ENCODE measurements at regions not wholly inside any gene's neighbourhood (a gene's known extent, or its start where the extent isn't known, plus 50 kb on each side); places are given as distances from the start of the nearest gene placed in this dataset.
A peak's percentile ranks its signal among the peaks of the same experiment; 100 is the strongest.

- Mint-ChIP-seq H3K27me3 (ENCODE audit: unreplicated experiment) (no peaks in the 10 kb centered on the region), H3K9me3 (ENCODE audit: low read depth, unreplicated experiment) (no peaks in the 10 kb centered on the region)
Measured at GRCh38 chr10:53406532-53406931, 633.9 kb upstream of the MBL2 start.

DNA sequence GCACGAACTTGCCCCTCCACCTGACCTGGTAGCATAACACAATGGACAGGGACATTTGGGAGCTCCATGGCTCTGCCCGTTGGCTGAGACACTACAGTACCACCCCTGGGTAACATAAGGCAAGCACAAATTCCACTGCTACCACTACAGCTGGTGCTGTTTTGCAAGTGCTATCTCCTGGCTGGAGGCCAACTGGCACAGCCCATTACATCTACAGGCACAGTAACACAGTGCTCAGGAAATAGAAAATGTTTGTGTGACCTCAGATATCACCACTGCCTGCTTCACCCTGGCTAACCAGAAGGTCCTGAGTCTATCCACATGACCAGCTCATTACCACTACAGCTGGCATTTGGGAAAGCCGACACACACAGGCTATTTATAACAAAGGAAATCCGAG lies 631.1 kb upstream of the MBL2 start:
- Mint-ChIP-seq H3K36me3 (ENCODE audit: insufficient read depth, unreplicated experiment) (no peaks in the 10 kb centered on the region), H3K9me3 (ENCODE audit: low read depth, unreplicated experiment) (peaks cover 7% of the 10 kb centered on the region), H3K4me3 (ENCODE audit: low read depth, unreplicated experiment) (no peak overlapping the region), H3K4me1 (ENCODE audit: low read depth, unreplicated experiment) (no peaks in the 10 kb centered on the region), H3K27me3 (ENCODE audit: unreplicated experiment) (no peaks in the 10 kb centered on the region), H3K27ac (ENCODE audit: unreplicated experiment) (no peak overlapping the region)
- no TSS peak for BruUV-seq (replicated peaks)
- TF ChIP-seq, protein P1, sequence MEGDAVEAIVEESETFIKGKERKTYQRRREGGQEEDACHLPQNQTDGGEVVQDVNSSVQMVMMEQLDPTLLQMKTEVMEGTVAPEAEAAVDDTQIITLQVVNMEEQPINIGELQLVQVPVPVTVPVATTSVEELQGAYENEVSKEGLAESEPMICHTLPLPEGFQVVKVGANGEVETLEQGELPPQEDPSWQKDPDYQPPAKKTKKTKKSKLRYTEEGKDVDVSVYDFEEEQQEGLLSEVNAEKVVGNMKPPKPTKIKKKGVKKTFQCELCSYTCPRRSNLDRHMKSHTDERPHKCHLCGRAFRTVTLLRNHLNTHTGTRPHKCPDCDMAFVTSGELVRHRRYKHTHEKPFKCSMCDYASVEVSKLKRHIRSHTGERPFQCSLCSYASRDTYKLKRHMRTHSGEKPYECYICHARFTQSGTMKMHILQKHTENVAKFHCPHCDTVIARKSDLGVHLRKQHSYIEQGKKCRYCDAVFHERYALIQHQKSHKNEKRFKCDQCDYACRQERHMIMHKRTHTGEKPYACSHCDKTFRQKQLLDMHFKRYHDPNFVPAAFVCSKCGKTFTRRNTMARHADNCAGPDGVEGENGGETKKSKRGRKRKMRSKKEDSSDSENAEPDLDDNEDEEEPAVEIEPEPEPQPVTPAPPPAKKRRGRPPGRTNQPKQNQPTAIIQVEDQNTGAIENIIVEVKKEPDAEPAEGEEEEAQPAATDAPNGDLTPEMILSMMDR (IDR thresholded peaks at IDR 0.05; ENCODE audit: unreplicated experiment) = no peak
- CTCF ChIA-PET = no interaction called here
- peak; percentile 37 for DNase-seq
- intact Hi-C loops (cut with micrococcal nuclease; ENCODE audit: unreplicated experiment) = no loop called here

More at GRCh38 chr10:53406532-53406931, 633.9 kb upstream of the MBL2 start:
- Mint-ChIP-seq H3K36me3 (ENCODE audit: insufficient read depth, unreplicated experiment) (no peaks in the 10 kb centered on the region), H3K4me3 (ENCODE audit: low read depth, unreplicated experiment) (no peak overlapping the region), H3K4me1 (ENCODE audit: low read depth, unreplicated experiment) (no peaks in the 10 kb centered on the region), H3K27ac (ENCODE audit: unreplicated experiment) (no peak overlapping the region)
- TF ChIP-seq, protein P1 (IDR thresholded peaks at IDR 0.05; ENCODE audit: unreplicated experiment) = no peak
- DNase-seq = no peak
- CTCF ChIA-PET = no interaction called here
- intact Hi-C loops (cut with micrococcal nuclease; ENCODE audit: unreplicated experiment) = no loop called here
- BruUV-seq (replicated peaks) = no TSS peak

GRCh38 chr10:53402594-53402993 lies 630.0 kb upstream of the MBL2 start:
- no peaks in the 10 kb centered on the region for H3K4me1 Mint-ChIP-seq (ENCODE audit: low read depth, unreplicated experiment)

GRCh38 chr10:53401536-53401935 lies 629.0 kb upstream of the MBL2 start:
- Mint-ChIP-seq H3K27ac (ENCODE audit: unreplicated experiment) (no peak overlapping the region), H3K27me3 (ENCODE audit: unreplicated experiment) (no peaks in the 10 kb centered on the region), H3K9me3 (ENCODE audit: low read depth, unreplicated experiment) (peaks cover 7% of the 10 kb centered on the region), H3K4me1 (ENCODE audit: low read depth, unreplicated experiment) (no peaks in the 10 kb centered on the region), H3K4me3 (ENCODE audit: low read depth, unreplicated experiment) (no peak overlapping the region), H3K36me3 (ENCODE audit: insufficient read depth, unreplicated experiment) (no peaks in the 10 kb centered on the region)
- TF ChIP-seq, protein P1 (IDR thresholded peaks at IDR 0.05; ENCODE audit: unreplicated experiment) = no peak
- intact Hi-C loops (cut with micrococcal nuclease; ENCODE audit: unreplicated experiment) = no loop called here
- CTCF ChIA-PET = no interaction called here
- no peak for DNase-seq
- no TSS peak for BruUV-seq (replicated peaks)

More at GRCh38 chr10:53402594-53402993, 630.0 kb upstream of the MBL2 start:
- H3K27ac Mint-ChIP-seq (ENCODE audit: unreplicated experiment) = no peak overlapping the region
- TF ChIP-seq, protein P1 (IDR thresholded peaks at IDR 0.05; ENCODE audit: unreplicated experiment) = no peak
- H3K27me3 Mint-ChIP-seq (ENCODE audit: unreplicated experiment) = no peaks in the 10 kb centered on the region
- CTCF ChIA-PET = no interaction called here
- BruUV-seq (replicated peaks) = no TSS peak
- DNase-seq = no peak
- no peak overlapping the region for H3K4me3 Mint-ChIP-seq (ENCODE audit: low read depth, unreplicated experiment)
- intact Hi-C loops (cut with micrococcal nuclease; ENCODE audit: unreplicated experiment) = no loop called here
- peaks cover 7% of the 10 kb centered on the region for H3K9me3 Mint-ChIP-seq (ENCODE audit: low read depth, unreplicated experiment)
- H3K36me3 Mint-ChIP-seq (ENCODE audit: insufficient read depth, unreplicated experiment) = no peaks in the 10 kb centered on the region

Data from Calu3 (cell line).